Medulla oblongata (tissue), 1 donor: ENCODE measurements at regions not wholly inside any gene's neighbourhood (a gene's known extent, or its start where the extent isn't known, plus 50 kb on each side); places are given as distances from the start of the nearest gene placed in this dataset.
"Not testable (repeated sequence)": the region's sequence is repeated elsewhere in the genome, so short reads cannot be mapped to it uniquely, and the experiment has no call there.

ENCODE experiments used
- DNase-seq: peaks from one replicate; pipeline ENCODE4 v3.0.0-alpha.2; 2015; ENCODE audit errors: extremely low spot score

- DNase-seq, result no peak
Observed at GRCh38 chr17:71004413-71004812, 835.1 kb downstream of the KCNJ2 start.

GRCh38 chr17:71011391-71011790 lies 842.1 kb downstream of the KCNJ2 start:
- DNase-seq, result no peak

GRCh38 chr17:71019699-71020098 lies 850.4 kb downstream of the KCNJ2 start:
- DNase-seq, result no peak

- no peak for DNase-seq
Observed at GRCh38 chr17:71022758-71023157, 853.4 kb downstream of the KCNJ2 start.

- no peak for DNase-seq
Observed at GRCh38 chr17:71023249-71024030, 854.1 kb downstream of the KCNJ2 start.

- DNase-seq, result no peak
Observed at GRCh38 chr17:71024172-71024571, 854.8 kb downstream of the KCNJ2 start.

- no peak for DNase-seq
Observed at GRCh38 chr17:71024969-71025368, 855.6 kb downstream of the KCNJ2 start.

- DNase-seq, result no peak
Observed at GRCh38 chr17:71029246-71029645, 859.9 kb downstream of the KCNJ2 start.

- not testable (repeated sequence) for DNase-seq
Observed at GRCh38 chr17:71031286-71031685, 862.0 kb downstream of the KCNJ2 start.

GRCh38 chr17:71032746-71033273 lies 863.5 kb downstream of the KCNJ2 start:
- no peak for DNase-seq

GRCh38 chr17:71033336-71033735 lies 864.0 kb downstream of the KCNJ2 start:
- no peak for DNase-seq

GRCh38 chr17:71035226-71035625 lies 865.9 kb downstream of the KCNJ2 start:
- DNase-seq, result no peak

- no peak for DNase-seq
Observed at GRCh38 chr17:71037386-71037785, 868.1 kb downstream of the KCNJ2 start.

- DNase-seq, result no peak
Observed at GRCh38 chr17:71039391-71039790, 870.1 kb downstream of the KCNJ2 start.

- DNase-seq, result no peak
Observed at GRCh38 chr17:71052971-71053370, 883.6 kb downstream of the KCNJ2 start.

GRCh38 chr17:71055128-71055527 lies 885.8 kb downstream of the KCNJ2 start:
- no peak for DNase-seq

- DNase-seq, result peak; percentile 3
Observed at GRCh38 chr17:71057448-71057847, 888.1 kb downstream of the KCNJ2 start.

GRCh38 chr17:71057938-71058337 lies 888.6 kb downstream of the KCNJ2 start:
- peak; percentile 4 for DNase-seq

- no peak for DNase-seq
Observed at GRCh38 chr17:71063127-71063526, 893.8 kb downstream of the KCNJ2 start.

- DNase-seq, result no peak
Observed at GRCh38 chr17:71063559-71063958, 894.2 kb downstream of the KCNJ2 start.

- DNase-seq, result no peak
Observed at GRCh38 chr17:71067669-71068407, 898.5 kb downstream of the KCNJ2 start.

GRCh38 chr17:71068408-71068750 lies 899.0 kb downstream of the KCNJ2 start:
- DNase-seq, result no peak

GRCh38 chr17:71071041-71071440 lies 901.7 kb downstream of the KCNJ2 start:
- no peak for DNase-seq
